AG04450 (cell line): ENCODE measurements at regions not wholly inside any gene's neighbourhood (a gene's known extent, or its start where the extent isn't known, plus 50 kb on each side); places are given as distances from the start of the nearest gene placed in this dataset.

Source experiments
- CTCF ChIA-PET: fragments of 300-600, 350-600 bp; formaldehyde crosslinking; extraction: SDS; loops from one replicate; lab custom pipeline; 2022; ENCODE audit warnings: antibody characterized with exemption, inconsistent platforms; lab: Charles Lee
- POLR2A ChIA-PET: fragments of 350-600 bp; formaldehyde crosslinking; extraction: SDS; loops from one replicate; lab custom pipeline; 2021; ENCODE audit warnings: antibody characterized with exemption, inconsistent platforms; lab: Yijun Ruan, JAX
- DNase-seq: peaks from one replicate; pipeline ENCODE4 v3.0.0-alpha.2; 2011; ENCODE audit warnings: low read depth, low spot score
- H3K27ac ChIP-seq: one replicate; pipeline ENCODE4 v1.5.1; 2012; ENCODE audit warnings: low read depth, low read length, control low read depth
- H3K27me3 ChIP-seq: one replicate; pipeline ENCODE4 v1.6.0; 2012; ENCODE audit warnings: low read length; ENCODE audit not compliant: control insufficient read depth, insufficient read depth
- H3K4me3 ChIP-seq: 2 replicates; pipeline ENCODE4 v1.5.1; 2011; ENCODE audit warnings: mild to moderate bottlenecking, low read depth, low read length, control low read depth
- H3K9me3 ChIP-seq: 2 replicates; pipeline ENCODE4 v1.5.1; 2012; ENCODE audit warnings: low read length; ENCODE audit not compliant: control insufficient read depth, insufficient read depth
- TF ChIP-seq, protein P1 (sequence below): IDR thresholded peaks from 2 replicates; pipeline ENCODE4 v1.5.1; 2011; ENCODE audit warnings: low read depth, low read length, control low read depth, inconsistent platforms

DNA sequence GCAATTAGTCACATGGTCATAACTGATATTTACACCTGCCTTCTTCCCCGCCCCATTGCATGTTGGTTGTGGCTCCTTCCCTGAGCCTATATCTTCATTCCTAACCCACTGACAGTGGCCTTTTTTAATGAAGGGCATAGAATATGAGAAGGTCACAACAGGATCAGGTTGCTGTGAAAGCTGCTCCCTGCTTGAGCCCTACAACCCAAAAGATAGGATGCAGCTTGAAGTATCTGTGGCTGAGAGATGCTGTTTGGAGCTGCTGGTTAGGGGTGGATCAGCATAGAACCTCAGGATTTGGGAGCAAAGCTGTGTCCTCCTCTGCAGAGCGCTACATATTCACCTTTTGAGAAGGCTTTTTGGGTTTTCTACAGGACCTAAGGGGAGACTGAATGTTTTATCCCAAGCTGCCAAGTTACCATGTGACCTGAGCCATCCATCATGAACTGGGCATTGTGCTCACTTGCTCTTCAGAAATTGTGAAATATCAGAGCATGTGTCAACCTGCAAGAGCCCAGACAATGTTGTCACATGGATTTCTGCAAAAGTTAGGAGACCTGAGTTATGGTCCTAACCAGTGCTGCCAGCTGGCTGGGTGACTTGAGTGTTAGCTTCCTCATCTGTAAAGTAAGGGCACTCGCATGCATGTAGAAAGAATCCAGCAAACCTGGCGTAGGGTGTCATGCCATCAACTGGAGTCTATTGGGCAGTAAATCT, 49.8 kb upstream of the ARL8B start:
- no peaks in the 10 kb centered on the region for H3K9me3 ChIP-seq
- DNase-seq = no peak
- TF ChIP-seq, protein P1, sequence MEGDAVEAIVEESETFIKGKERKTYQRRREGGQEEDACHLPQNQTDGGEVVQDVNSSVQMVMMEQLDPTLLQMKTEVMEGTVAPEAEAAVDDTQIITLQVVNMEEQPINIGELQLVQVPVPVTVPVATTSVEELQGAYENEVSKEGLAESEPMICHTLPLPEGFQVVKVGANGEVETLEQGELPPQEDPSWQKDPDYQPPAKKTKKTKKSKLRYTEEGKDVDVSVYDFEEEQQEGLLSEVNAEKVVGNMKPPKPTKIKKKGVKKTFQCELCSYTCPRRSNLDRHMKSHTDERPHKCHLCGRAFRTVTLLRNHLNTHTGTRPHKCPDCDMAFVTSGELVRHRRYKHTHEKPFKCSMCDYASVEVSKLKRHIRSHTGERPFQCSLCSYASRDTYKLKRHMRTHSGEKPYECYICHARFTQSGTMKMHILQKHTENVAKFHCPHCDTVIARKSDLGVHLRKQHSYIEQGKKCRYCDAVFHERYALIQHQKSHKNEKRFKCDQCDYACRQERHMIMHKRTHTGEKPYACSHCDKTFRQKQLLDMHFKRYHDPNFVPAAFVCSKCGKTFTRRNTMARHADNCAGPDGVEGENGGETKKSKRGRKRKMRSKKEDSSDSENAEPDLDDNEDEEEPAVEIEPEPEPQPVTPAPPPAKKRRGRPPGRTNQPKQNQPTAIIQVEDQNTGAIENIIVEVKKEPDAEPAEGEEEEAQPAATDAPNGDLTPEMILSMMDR = no peak
- H3K27ac ChIP-seq = no peak overlapping the region
- no peak overlapping the region for H3K4me3 ChIP-seq
- ChIA-PET CTCF (interaction anchor here (1.0 kb wide), 1 partner anchor 416 kb away, joined by 3 read pairs; no protein-coding TSS in a partner anchor), POLR2A (no interaction called here)
- peaks cover 11% of the 10 kb centered on the region for H3K27me3 ChIP-seq
